Adipocyte (in vitro differentiated cells): ENCODE measurements at regions not wholly inside any gene's neighbourhood (a gene's known extent, or its start where the extent isn't known, plus 50 kb on each side); places are given as distances from the start of the nearest gene placed in this dataset.

Experiments
- DNase-seq: peaks from one replicate; pipeline ENCODE4 v3.0.0-alpha.2; 2015; ENCODE audit warnings: low read depth
- H3K27me3 ChIP-seq: replicated peaks from 2 replicates; pipeline ENCODE4 v1.7.0; 2013; ENCODE audit warnings: mild to moderate bottlenecking, low read length, moderate library complexity; ENCODE audit not compliant: control insufficient read depth, insufficient read depth
- H3K36me3 ChIP-seq: 2 replicates; pipeline ENCODE4 v1.7.0; 2013; ENCODE audit warnings: low read length, mild to moderate bottlenecking, moderate library complexity; ENCODE audit not compliant: control insufficient read depth, insufficient read depth, severe bottlenecking
- H3K4me1 ChIP-seq: 2 replicates; pipeline ENCODE4 v1.7.0; 2013; ENCODE audit warnings: mild to moderate bottlenecking, low read length, moderate library complexity; ENCODE audit not compliant: control insufficient read depth, insufficient read depth
- H3K4me3 ChIP-seq: 2 replicates; pipeline ENCODE4 v1.7.0; 2013; ENCODE audit warnings: mild to moderate bottlenecking, low read length, moderate library complexity
- H3K9ac ChIP-seq: 2 replicates; pipeline ENCODE4 v1.7.0; 2013; ENCODE audit warnings: mild to moderate bottlenecking, low read length, moderate library complexity
- H3K9me3 ChIP-seq: 2 replicates; pipeline ENCODE4 v1.7.0; 2013; ENCODE audit warnings: mild to moderate bottlenecking, low read length, moderate library complexity; ENCODE audit not compliant: control insufficient read depth

- Histone ChIP-seq H3K9ac (no peak overlapping the region), H3K4me3 (no peak overlapping the region), H3K36me3 (no peaks in the 10 kb centered on the region), H3K4me1 (no peaks in the 10 kb centered on the region), H3K27me3 (no peaks in the 10 kb centered on the region), H3K9me3 (no peaks in the 10 kb centered on the region)
- peak; percentile 31 for DNase-seq
Observed at GRCh38 chr9:80191108-80191507, 619.3 kb downstream of the TLE4 start.

- Histone ChIP-seq H3K27me3 (no peaks in the 10 kb centered on the region), H3K9me3 (no peaks in the 10 kb centered on the region), H3K4me1 (no peaks in the 10 kb centered on the region), H3K9ac (no peak overlapping the region), H3K4me3 (no peak overlapping the region), H3K36me3 (no peaks in the 10 kb centered on the region)
- DNase-seq: no peak
Observed at GRCh38 chr9:80188579-80188978, 616.8 kb downstream of the TLE4 start.

GRCh38 chr9:80185112-80185738 lies 613.5 kb downstream of the TLE4 start:
- Histone ChIP-seq H3K9ac (no peak overlapping the region), H3K9me3 (peaks cover 6% of the 10 kb centered on the region), H3K27me3 (no peaks in the 10 kb centered on the region), H3K4me3 (no peak overlapping the region), H3K4me1 (no peaks in the 10 kb centered on the region), H3K36me3 (no peaks in the 10 kb centered on the region)
- DNase-seq: no peak

GRCh38 chr9:80177949-80178480 lies 606.2 kb downstream of the TLE4 start:
- H3K4me3 ChIP-seq: no peak overlapping the region

GRCh38 chr9:80175286-80176150 lies 603.8 kb downstream of the TLE4 start:
- Histone ChIP-seq H3K4me1 (no peaks in the 10 kb centered on the region), H3K27me3 (no peaks in the 10 kb centered on the region), H3K36me3 (no peaks in the 10 kb centered on the region), H3K4me3 (no peak overlapping the region), H3K9me3 (no peaks in the 10 kb centered on the region), H3K9ac (no peak overlapping the region)
- DNase-seq: peak; percentile 80

More at GRCh38 chr9:80177949-80178480, 606.2 kb downstream of the TLE4 start:
- Histone ChIP-seq H3K4me1 (no peaks in the 10 kb centered on the region), H3K9me3 (peaks cover 6% of the 10 kb centered on the region), H3K36me3 (no peaks in the 10 kb centered on the region), H3K9ac (no peak overlapping the region), H3K27me3 (no peaks in the 10 kb centered on the region)
- no peak for DNase-seq

GRCh38 chr9:80163889-80164288 lies 592.1 kb downstream of the TLE4 start:
- DNase-seq: no peak
- Histone ChIP-seq H3K4me3 (no peak overlapping the region), H3K4me1 (no peaks in the 10 kb centered on the region), H3K27me3 (no peaks in the 10 kb centered on the region), H3K9me3 (no peaks in the 10 kb centered on the region), H3K9ac (no peak overlapping the region), H3K36me3 (no peaks in the 10 kb centered on the region)

- H3K36me3 ChIP-seq: no peaks in the 10 kb centered on the region
- no peaks in the 10 kb centered on the region for H3K27me3 ChIP-seq
- DNase-seq: no peak
- H3K4me3 ChIP-seq: no peak overlapping the region
- H3K9me3 ChIP-seq: no peaks in the 10 kb centered on the region
- no peak overlapping the region for H3K9ac ChIP-seq
- H3K4me1 ChIP-seq: no peaks in the 10 kb centered on the region
Observed at GRCh38 chr9:80158554-80159170, 586.9 kb downstream of the TLE4 start.

GRCh38 chr9:80158131-80158530 lies 586.4 kb downstream of the TLE4 start:
- H3K36me3 ChIP-seq: no peaks in the 10 kb centered on the region
- no peak overlapping the region for H3K9ac ChIP-seq
- H3K4me3 ChIP-seq: no peak overlapping the region
- H3K9me3 ChIP-seq: no peaks in the 10 kb centered on the region
- no peak for DNase-seq
- H3K4me1 ChIP-seq: no peaks in the 10 kb centered on the region
- no peaks in the 10 kb centered on the region for H3K27me3 ChIP-seq

- Histone ChIP-seq H3K36me3 (no peaks in the 10 kb centered on the region), H3K9ac (no peak overlapping the region), H3K4me3 (no peak overlapping the region), H3K27me3 (no peaks in the 10 kb centered on the region), H3K9me3 (no peaks in the 10 kb centered on the region), H3K4me1 (no peaks in the 10 kb centered on the region)
- DNase-seq: peak; percentile 62
Observed at GRCh38 chr9:80157561-80157983, 585.8 kb downstream of the TLE4 start.

- no peak overlapping the region for H3K9ac ChIP-seq
- DNase-seq: peak; percentile 37
- H3K4me3 ChIP-seq: no peak overlapping the region
Observed at GRCh38 chr9:80156756-80157472, 585.1 kb downstream of the TLE4 start.

GRCh38 chr9:80156262-80156661 lies 584.5 kb downstream of the TLE4 start:
- no peak overlapping the region for H3K9ac ChIP-seq
- no peak for DNase-seq
- no peaks in the 10 kb centered on the region for H3K36me3 ChIP-seq
- no peaks in the 10 kb centered on the region for H3K4me1 ChIP-seq
- H3K9me3 ChIP-seq: no peaks in the 10 kb centered on the region
- H3K4me3 ChIP-seq: no peak overlapping the region
- H3K27me3 ChIP-seq: no peaks in the 10 kb centered on the region

More at GRCh38 chr9:80156756-80157472, 585.1 kb downstream of the TLE4 start:
- Histone ChIP-seq H3K9me3 (no peaks in the 10 kb centered on the region), H3K36me3 (no peaks in the 10 kb centered on the region), H3K27me3 (no peaks in the 10 kb centered on the region), H3K4me1 (no peaks in the 10 kb centered on the region)
